Colonic mucosa (tissue), 4 donors: ENCODE measurements at regions not wholly inside any gene's neighbourhood (a gene's known extent, or its start where the extent isn't known, plus 50 kb on each side); places are given as distances from the start of the nearest gene placed in this dataset.

Source experiments
- DNase-seq: peaks from one replicate; pipeline ENCODE4 v3.0.0-alpha.2; 2020
- H3K27ac ChIP-seq: fragments of 200-600 bp; one replicate; pipeline ENCODE4 v1.8.0; 2021
- H3K27me3 ChIP-seq: fragments of 200-600 bp; one replicate; pipeline ENCODE4 v1.8.0; 2021
- H3K36me3 ChIP-seq: fragments of 200-600 bp; one replicate; pipeline ENCODE4 v1.8.0; 2021
- H3K4me1 ChIP-seq: fragments of 200-600 bp; one replicate; pipeline ENCODE4 v1.8.0; 2021; ENCODE audit warnings: mild to moderate bottlenecking
- H3K4me3 ChIP-seq: fragments of 200-600 bp; one replicate; pipeline ENCODE4 v1.8.0; 2021
- H3K9ac ChIP-seq, 2 donors: one replicate each; pipeline ENCODE4 v1.7.0; 2013; ENCODE audit warnings: control low read depth in 2 of 2, low read depth in 2 of 2, low read length in 2 of 2
- H3K9me3 ChIP-seq: fragments of 200-600 bp; one replicate; pipeline ENCODE4 v1.8.0; 2021
- intact Hi-C: fragments of 100-400 bp; cut with DNase I; formaldehyde crosslinking; loops from one replicate; pipeline ENCODE4 v1.14.1; 2022
- TF ChIP-seq, protein P1 (sequence below): fragments of 200-600 bp; IDR thresholded peaks from one replicate; pipeline ENCODE4 v1.8.0; 2022; ENCODE audit warnings: antibody characterized with exemption, mild to moderate bottlenecking
- donor health status: healthy.
- donor health status: DM: no; HTN: no; CAD: no.
- donor health status: DM: no; HTN: no; CAD: no.

DNA sequence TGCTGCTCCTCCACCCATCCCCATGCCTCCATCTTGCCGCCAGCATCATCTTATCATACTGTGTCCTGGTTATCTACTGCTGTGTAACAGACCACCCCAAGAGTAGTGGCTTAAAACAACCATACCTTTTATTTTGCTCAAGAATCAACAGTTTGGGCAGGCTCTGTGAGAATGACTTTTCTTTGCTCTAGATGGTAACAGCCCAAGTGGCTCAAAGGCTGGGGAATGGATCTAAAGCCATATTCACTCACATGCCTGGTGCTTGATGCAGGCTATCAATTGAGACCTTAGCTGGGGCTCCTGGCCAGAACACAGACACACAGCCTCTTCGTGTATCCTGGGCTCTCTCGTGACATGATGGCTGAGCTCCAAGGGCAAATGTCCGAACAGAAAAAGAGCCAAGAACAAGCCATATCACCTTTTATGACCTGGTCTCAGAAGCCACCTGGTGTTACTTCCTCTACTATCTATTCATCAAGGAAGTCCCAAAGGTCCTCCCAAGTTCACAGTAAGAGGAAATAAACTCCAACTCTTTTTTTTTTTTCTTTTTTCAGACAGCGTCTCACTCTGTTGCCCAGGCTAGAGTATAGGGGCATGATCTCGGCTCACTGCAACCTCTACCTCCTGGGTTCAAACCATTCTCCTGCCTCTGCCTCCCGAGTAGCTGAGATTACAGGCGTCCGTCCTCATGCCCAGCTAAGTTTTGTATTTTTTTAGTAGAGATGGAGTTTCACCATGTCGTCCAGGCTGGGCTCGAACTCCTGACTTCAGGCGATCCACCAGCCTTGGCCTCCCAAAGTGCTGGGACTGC, 159.3 kb upstream of the JARID2 start:
- no peaks in the 10 kb centered on the region for H3K27me3 ChIP-seq
- H3K4me3 ChIP-seq, result no peak overlapping the region
- H3K9me3 ChIP-seq, result no peaks in the 10 kb centered on the region
- no peaks in the 10 kb centered on the region for H3K4me1 ChIP-seq
- intact Hi-C loops, result no loop called here
- no peak overlapping the region for H3K27ac ChIP-seq
- H3K9ac ChIP-seq, result no peak overlapping the region
- peak; percentile 38 for DNase-seq
- H3K36me3 ChIP-seq, result no peaks in the 10 kb centered on the region
- TF ChIP-seq, protein P1, sequence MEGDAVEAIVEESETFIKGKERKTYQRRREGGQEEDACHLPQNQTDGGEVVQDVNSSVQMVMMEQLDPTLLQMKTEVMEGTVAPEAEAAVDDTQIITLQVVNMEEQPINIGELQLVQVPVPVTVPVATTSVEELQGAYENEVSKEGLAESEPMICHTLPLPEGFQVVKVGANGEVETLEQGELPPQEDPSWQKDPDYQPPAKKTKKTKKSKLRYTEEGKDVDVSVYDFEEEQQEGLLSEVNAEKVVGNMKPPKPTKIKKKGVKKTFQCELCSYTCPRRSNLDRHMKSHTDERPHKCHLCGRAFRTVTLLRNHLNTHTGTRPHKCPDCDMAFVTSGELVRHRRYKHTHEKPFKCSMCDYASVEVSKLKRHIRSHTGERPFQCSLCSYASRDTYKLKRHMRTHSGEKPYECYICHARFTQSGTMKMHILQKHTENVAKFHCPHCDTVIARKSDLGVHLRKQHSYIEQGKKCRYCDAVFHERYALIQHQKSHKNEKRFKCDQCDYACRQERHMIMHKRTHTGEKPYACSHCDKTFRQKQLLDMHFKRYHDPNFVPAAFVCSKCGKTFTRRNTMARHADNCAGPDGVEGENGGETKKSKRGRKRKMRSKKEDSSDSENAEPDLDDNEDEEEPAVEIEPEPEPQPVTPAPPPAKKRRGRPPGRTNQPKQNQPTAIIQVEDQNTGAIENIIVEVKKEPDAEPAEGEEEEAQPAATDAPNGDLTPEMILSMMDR, result no peak

DNA sequence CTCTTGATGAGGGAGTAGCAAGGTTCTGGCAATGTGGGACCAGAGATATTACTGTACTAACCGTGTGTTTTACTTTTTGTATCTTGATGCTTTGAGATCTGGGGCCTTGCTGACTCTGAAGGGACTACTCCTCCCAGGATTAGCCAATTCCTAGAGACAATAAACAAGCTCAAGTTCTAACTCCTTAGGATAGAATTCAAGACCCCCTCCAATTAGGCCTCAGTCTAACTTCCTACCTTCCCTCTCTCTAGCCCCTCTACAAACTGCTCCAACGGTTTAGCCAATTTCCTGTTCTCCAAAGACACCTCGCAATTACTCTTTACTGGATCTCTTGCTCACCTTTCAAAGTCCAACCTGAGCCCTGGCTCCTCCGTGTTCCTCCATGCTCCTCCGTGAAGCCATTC, 158.7 kb upstream of the JARID2 start:
- Histone ChIP-seq H3K9ac (no peak overlapping the region), H3K9me3 (no peaks in the 10 kb centered on the region), H3K4me3 (no peak overlapping the region), H3K36me3 (no peaks in the 10 kb centered on the region), H3K27me3 (no peaks in the 10 kb centered on the region), H3K27ac (no peak overlapping the region), H3K4me1 (no peaks in the 10 kb centered on the region)
- intact Hi-C loops, result no loop called here
- TF ChIP-seq, protein P1, result no peak
- no peak for DNase-seq

DNA sequence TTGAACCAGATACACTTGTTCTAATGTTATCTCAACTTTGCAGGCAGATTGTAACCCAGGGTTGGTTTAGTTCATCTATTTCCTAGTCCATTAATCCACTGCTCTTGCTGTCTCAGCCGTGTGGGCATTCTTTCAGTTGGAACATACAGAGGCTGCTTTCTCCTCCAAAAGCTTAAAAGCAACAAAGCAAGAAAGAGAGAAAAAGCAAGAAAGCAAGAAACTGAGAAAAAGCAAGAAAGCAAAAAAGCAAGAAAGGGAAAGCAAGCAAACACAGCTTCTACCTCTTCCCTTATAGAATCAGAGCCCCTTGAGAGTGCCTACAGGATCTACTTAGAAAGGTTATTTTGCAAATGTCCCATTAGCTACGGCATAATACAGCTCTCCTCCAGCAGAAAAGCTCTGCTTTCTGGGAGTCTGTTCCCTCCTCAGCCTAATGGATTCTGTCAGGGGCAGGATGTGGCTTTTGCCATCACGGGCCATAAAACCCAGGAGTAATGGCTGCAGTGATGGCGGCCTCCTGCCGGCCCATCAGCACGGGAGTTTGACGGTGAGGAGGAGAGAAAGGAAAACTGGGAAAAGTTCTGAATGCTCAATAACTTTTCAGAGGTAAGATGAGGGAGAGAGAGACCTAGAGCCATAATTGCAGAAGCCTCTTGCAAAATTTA, 156.8 kb upstream of the JARID2 start:
- no peaks in the 10 kb centered on the region for H3K27me3 ChIP-seq
- H3K27ac ChIP-seq, result no peak overlapping the region
- no peak for DNase-seq
- intact Hi-C loops, result no loop called here
- H3K4me1 ChIP-seq, result no peaks in the 10 kb centered on the region
- TF ChIP-seq, protein P1, result no peak
- no peaks in the 10 kb centered on the region for H3K36me3 ChIP-seq
- no peak overlapping the region for H3K4me3 ChIP-seq
- no peaks in the 10 kb centered on the region for H3K9me3 ChIP-seq
- H3K9ac ChIP-seq, result no peak overlapping the region

- Histone ChIP-seq H3K36me3 (no peaks in the 10 kb centered on the region), H3K9me3 (no peaks in the 10 kb centered on the region), H3K4me1 (no peaks in the 10 kb centered on the region), H3K4me3 (no peak overlapping the region), H3K27me3 (no peaks in the 10 kb centered on the region), H3K9ac (no peak overlapping the region), H3K27ac (no peak overlapping the region)
- TF ChIP-seq, protein P1, result no peak
- DNase-seq, result no peak
- intact Hi-C loops, result no loop called here
These were observed 156.2 kb upstream of the JARID2 start for GRCh38 chr6:15089569-15090144.

GRCh38 chr6:15090145-15090579, 155.7 kb upstream of the JARID2 start:
- Histone ChIP-seq H3K27ac (no peak overlapping the region), H3K4me1 (no peaks in the 10 kb centered on the region)

More at GRCh38 chr6:15090145-15090579, 155.7 kb upstream of the JARID2 start:
- Histone ChIP-seq H3K27me3 (no peaks in the 10 kb centered on the region), H3K9ac (no peak overlapping the region), H3K9me3 (no peaks in the 10 kb centered on the region), H3K4me3 (no peak overlapping the region), H3K36me3 (no peaks in the 10 kb centered on the region)
- TF ChIP-seq, protein P1, result no peak
- no peak for DNase-seq
- intact Hi-C loops, result no loop called here
